Right lung (tissue), 2 donors: ENCODE measurements at regions not wholly inside any gene's neighbourhood (a gene's known extent, or its start where the extent isn't known, plus 50 kb on each side); places are given as distances from the start of the nearest gene placed in this dataset.
A peak's percentile ranks its signal among the peaks of the same experiment; 100 is the strongest.

Source experiments
- DNase-seq, 2 donors: peaks; one replicate each; pipeline ENCODE4 v3.0.0-alpha.2; 2013

- DNase-seq: no peak
These were observed 427.5 kb upstream of the MGAT4C start for GRCh38 chr12:86683568-86684304.

- DNase-seq: no peak
These were observed 424.9 kb upstream of the MGAT4C start for GRCh38 chr12:86681060-86681459.

- DNase-seq: no peak
These were observed 419.0 kb upstream of the MGAT4C start for GRCh38 chr12:86675197-86675596.

- DNase-seq: peak; percentile 33 to 38
These were observed 414.8 kb upstream of the MGAT4C start for GRCh38 chr12:86670986-86671385.

- DNase-seq: no peak
These were observed 412.8 kb upstream of the MGAT4C start for GRCh38 chr12:86669010-86669409.

- no peak for DNase-seq
These were observed 410.1 kb upstream of the MGAT4C start for GRCh38 chr12:86666316-86666715.

GRCh38 chr12:86663716-86664115, 407.5 kb upstream of the MGAT4C start:
- DNase-seq: no peak

- no peak for DNase-seq
These were observed 407.0 kb upstream of the MGAT4C start for GRCh38 chr12:86663173-86663572.

- DNase-seq: no peak
These were observed 406.3 kb upstream of the MGAT4C start for GRCh38 chr12:86662464-86662863.

GRCh38 chr12:86660488-86661147, 404.4 kb upstream of the MGAT4C start:
- no peak for DNase-seq

- DNase-seq: no peak
These were observed 403.8 kb upstream of the MGAT4C start for GRCh38 chr12:86659985-86660384.

GRCh38 chr12:86658303-86658702, 402.1 kb upstream of the MGAT4C start:
- DNase-seq: no peak

GRCh38 chr12:86647800-86648199, 391.6 kb upstream of the MGAT4C start:
- no peak for DNase-seq

- DNase-seq: no peak
These were observed 378.5 kb upstream of the MGAT4C start for GRCh38 chr12:86634456-86635410.

- no peak for DNase-seq
These were observed 370.8 kb upstream of the MGAT4C start for GRCh38 chr12:86627001-86627400.

- no peak for DNase-seq
These were observed 367.1 kb upstream of the MGAT4C start for GRCh38 chr12:86623267-86623666.

- no peak for DNase-seq
These were observed 365.8 kb upstream of the MGAT4C start for GRCh38 chr12:86621957-86622356.

- peak; percentile 9 to 18 for DNase-seq
These were observed 357.1 kb upstream of the MGAT4C start for GRCh38 chr12:86613311-86613710.

GRCh38 chr12:86608638-86609037, 352.4 kb upstream of the MGAT4C start:
- no peak for DNase-seq

- DNase-seq: no peak
These were observed 345.5 kb upstream of the MGAT4C start for GRCh38 chr12:86601550-86602308.

- no peak for DNase-seq
These were observed 344.6 kb upstream of the MGAT4C start for GRCh38 chr12:86600664-86601231.
